SK-N-SH treated with all-trans-retinoic acid at 6 μM for 48 hours (cell line): ENCODE measurements at regions not wholly inside any gene's neighbourhood (a gene's known extent, or its start where the extent isn't known, plus 50 kb on each side); places are given as distances from the start of the nearest gene placed in this dataset.

Experiments used
- ARNTL ChIP-seq: fragments of 450-650 bp; formaldehyde crosslinking; IDR thresholded peaks from 2 replicates; pipeline ENCODE4 v1.5.0; 2020; ENCODE audit warnings: low read depth, mild to moderate bottlenecking, moderate library complexity, borderline replicate concordance
- CSDC2 ChIP-seq: fragments of 250-450 bp; sonication (Bioruptor Pico); IDR thresholded peaks from 2 replicates; pipeline ENCODE4 v1.5.0; 2020; ENCODE audit warnings: mild to moderate bottlenecking, moderate library complexity
- RARB ChIP-seq: fragments of 250-450 bp; sonication (Bioruptor Pico); IDR thresholded peaks from 2 replicates; pipeline ENCODE4 v1.8.0; 2021; ENCODE audit warnings: mild to moderate bottlenecking, moderate library complexity
- SNAI2 ChIP-seq: fragments of 250-450 bp; sonication (Bioruptor Pico); IDR thresholded peaks from 2 replicates; pipeline ENCODE4 v1.5.0; 2020; ENCODE audit warnings: mild to moderate bottlenecking, moderate library complexity
- TCF4 ChIP-seq: fragments of 250-450 bp; sonication (Bioruptor Pico); IDR thresholded peaks from 2 replicates; pipeline ENCODE4 v1.8.0; 2021; ENCODE audit warnings: mild to moderate bottlenecking, moderate library complexity, borderline replicate concordance
- TOX ChIP-seq: fragments of 250-450 bp; sonication (Bioruptor Pico); IDR thresholded peaks from 2 replicates; pipeline ENCODE4 v1.8.0; 2021; ENCODE audit warnings: mild to moderate bottlenecking, moderate library complexity, borderline replicate concordance
- ZFP3 ChIP-seq: fragments of 250-450 bp; sonication (Bioruptor Pico); IDR thresholded peaks from 2 replicates; pipeline ENCODE4 v1.5.0; 2020; ENCODE audit warnings: mild to moderate bottlenecking, moderate library complexity
- ZNF565 ChIP-seq: fragments of 450-650 bp; formaldehyde crosslinking; conservative IDR thresholded peaks from 2 replicates; pipeline ENCODE4 v1.5.0; 2020; ENCODE audit warnings: low read depth, mild to moderate bottlenecking, moderate library complexity
- TF ChIP-seq, protein P1 (sequence below): fragments of 250-450 bp; sonication (Bioruptor Pico); IDR thresholded peaks from 2 replicates; pipeline ENCODE4 v1.5.0; 2020; ENCODE audit warnings: mild to moderate bottlenecking, moderate library complexity
- TF ChIP-seq, protein P2 (sequence below): fragments of 250-450 bp; sonication (Bioruptor Pico); IDR thresholded peaks from 2 replicates; pipeline ENCODE4 v1.5.1; 2020; ENCODE audit warnings: low read depth, mild to moderate bottlenecking, moderate library complexity
- TF ChIP-seq, protein P3 (sequence below): fragments of 250-450 bp; sonication (Bioruptor Pico); IDR thresholded peaks from 2 replicates; pipeline ENCODE4 v1.8.0; 2021; ENCODE audit warnings: low read depth, mild to moderate bottlenecking, moderate library complexity, borderline replicate concordance
- TF ChIP-seq, protein P4 (sequence below): fragments of 250-450 bp; sonication (Bioruptor Pico); IDR thresholded peaks from 2 replicates; pipeline ENCODE4 v1.8.0; 2020; ENCODE audit warnings: mild to moderate bottlenecking, moderate library complexity, borderline replicate concordance

DNA sequence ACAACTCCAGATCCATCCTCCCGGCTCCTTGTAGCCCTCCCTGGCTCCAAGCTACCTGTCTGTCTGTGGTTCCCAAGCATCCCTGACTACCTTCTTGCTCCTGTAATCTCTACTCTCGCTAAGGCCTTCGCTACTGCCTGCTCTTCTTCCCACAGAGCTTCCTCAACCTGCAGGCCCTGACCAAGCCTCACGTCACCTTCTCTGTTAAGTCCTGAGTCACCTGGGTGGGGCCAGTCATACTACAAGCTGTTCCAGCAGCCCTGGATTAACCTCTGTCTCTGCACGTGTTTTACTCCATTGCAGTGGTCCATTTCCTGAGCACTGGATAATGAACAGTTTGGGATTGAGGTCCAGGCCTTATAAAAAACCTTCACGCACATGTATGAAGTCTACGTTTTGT, 770.7 kb downstream of the BCL11B start:
- TF ChIP-seq ZFP3 (CRISPR knock-in tag) (no peak), RARB (CRISPR knock-in tag) (no peak), ARNTL (CRISPR knock-in tag) (no peak), TCF4 (CRISPR knock-in tag) (no peak), SNAI2 (CRISPR knock-in tag) (no peak), ZNF565 (CRISPR knock-in tag) (no peak), CSDC2 (CRISPR knock-in tag) (no peak), TOX (no peak)
- TF ChIP-seq, protein P1, sequence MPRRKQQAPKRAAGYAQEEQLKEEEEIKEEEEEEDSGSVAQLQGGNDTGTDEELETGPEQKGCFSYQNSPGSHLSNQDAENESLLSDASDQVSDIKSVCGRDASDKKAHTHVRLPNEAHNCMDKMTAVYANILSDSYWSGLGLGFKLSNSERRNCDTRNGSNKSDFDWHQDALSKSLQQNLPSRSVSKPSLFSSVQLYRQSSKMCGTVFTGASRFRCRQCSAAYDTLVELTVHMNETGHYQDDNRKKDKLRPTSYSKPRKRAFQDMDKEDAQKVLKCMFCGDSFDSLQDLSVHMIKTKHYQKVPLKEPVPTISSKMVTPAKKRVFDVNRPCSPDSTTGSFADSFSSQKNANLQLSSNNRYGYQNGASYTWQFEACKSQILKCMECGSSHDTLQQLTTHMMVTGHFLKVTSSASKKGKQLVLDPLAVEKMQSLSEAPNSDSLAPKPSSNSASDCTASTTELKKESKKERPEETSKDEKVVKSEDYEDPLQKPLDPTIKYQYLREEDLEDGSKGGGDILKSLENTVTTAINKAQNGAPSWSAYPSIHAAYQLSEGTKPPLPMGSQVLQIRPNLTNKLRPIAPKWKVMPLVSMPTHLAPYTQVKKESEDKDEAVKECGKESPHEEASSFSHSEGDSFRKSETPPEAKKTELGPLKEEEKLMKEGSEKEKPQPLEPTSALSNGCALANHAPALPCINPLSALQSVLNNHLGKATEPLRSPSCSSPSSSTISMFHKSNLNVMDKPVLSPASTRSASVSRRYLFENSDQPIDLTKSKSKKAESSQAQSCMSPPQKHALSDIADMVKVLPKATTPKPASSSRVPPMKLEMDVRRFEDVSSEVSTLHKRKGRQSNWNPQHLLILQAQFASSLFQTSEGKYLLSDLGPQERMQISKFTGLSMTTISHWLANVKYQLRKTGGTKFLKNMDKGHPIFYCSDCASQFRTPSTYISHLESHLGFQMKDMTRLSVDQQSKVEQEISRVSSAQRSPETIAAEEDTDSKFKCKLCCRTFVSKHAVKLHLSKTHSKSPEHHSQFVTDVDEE, result no peak
- TF ChIP-seq, protein P2, sequence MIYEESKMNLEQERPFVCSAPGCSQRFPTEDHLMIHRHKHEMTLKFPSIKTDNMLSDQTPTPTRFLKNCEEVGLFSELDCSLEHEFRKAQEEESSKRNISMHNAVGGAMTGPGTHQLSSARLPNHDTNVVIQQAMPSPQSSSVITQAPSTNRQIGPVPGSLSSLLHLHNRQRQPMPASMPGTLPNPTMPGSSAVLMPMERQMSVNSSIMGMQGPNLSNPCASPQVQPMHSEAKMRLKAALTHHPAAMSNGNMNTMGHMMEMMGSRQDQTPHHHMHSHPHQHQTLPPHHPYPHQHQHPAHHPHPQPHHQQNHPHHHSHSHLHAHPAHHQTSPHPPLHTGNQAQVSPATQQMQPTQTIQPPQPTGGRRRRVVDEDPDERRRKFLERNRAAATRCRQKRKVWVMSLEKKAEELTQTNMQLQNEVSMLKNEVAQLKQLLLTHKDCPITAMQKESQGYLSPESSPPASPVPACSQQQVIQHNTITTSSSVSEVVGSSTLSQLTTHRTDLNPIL, result no peak
- TF ChIP-seq, protein P3, sequence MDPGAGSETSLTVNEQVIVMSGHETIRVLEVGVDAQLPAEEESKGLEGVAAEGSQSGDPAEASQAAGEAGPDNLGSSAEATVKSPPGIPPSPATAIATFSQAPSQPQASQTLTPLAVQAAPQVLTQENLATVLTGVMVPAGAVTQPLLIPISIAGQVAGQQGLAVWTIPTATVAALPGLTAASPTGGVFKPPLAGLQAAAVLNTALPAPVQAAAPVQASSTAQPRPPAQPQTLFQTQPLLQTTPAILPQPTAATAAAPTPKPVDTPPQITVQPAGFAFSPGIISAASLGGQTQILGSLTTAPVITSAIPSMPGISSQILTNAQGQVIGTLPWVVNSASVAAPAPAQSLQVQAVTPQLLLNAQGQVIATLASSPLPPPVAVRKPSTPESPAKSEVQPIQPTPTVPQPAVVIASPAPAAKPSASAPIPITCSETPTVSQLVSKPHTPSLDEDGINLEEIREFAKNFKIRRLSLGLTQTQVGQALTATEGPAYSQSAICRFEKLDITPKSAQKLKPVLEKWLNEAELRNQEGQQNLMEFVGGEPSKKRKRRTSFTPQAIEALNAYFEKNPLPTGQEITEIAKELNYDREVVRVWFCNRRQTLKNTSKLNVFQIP (CRISPR knock-in tag), result no peak
- TF ChIP-seq, protein P4, sequence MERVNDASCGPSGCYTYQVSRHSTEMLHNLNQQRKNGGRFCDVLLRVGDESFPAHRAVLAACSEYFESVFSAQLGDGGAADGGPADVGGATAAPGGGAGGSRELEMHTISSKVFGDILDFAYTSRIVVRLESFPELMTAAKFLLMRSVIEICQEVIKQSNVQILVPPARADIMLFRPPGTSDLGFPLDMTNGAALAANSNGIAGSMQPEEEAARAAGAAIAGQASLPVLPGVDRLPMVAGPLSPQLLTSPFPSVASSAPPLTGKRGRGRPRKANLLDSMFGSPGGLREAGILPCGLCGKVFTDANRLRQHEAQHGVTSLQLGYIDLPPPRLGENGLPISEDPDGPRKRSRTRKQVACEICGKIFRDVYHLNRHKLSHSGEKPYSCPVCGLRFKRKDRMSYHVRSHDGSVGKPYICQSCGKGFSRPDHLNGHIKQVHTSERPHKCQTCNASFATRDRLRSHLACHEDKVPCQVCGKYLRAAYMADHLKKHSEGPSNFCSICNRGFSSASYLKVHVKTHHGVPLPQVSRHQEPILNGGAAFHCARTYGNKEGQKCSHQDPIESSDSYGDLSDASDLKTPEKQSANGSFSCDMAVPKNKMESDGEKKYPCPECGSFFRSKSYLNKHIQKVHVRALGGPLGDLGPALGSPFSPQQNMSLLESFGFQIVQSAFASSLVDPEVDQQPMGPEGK (CRISPR knock-in tag), result no peak
